Mucosa of descending colon (tissue), 3 donors: ENCODE measurements at regions not wholly inside any gene's neighbourhood (a gene's known extent, or its start where the extent isn't known, plus 50 kb on each side); places are given as distances from the start of the nearest gene placed in this dataset.

ENCODE experiments used
- ATAC-seq: fragments of 200-7000 bp; cut with Tn5 transposase; one replicate; pipeline ENCODE4 v1.9.1; 2020; ENCODE audit warnings: mild to moderate bottlenecking, moderate library complexity
- DNase-seq, 3 donors: peaks; one replicate each; pipeline ENCODE4 v3.0.0-alpha.2; 2020
- H3K36me3 ChIP-seq: fragments of 200-600 bp; one replicate; pipeline ENCODE4 v1.8.0; 2021; ENCODE audit warnings: low read depth, mild to moderate bottlenecking
- H3K4me1 ChIP-seq: fragments of 200-600 bp; one replicate; pipeline ENCODE4 v1.8.0; 2021; ENCODE audit warnings: low read depth, mild to moderate bottlenecking
- H3K4me3 ChIP-seq: fragments of 200-600 bp; one replicate; pipeline ENCODE4 v1.8.0; 2021; ENCODE audit warnings: mild to moderate bottlenecking
- H3K9me3 ChIP-seq: fragments of 200-600 bp; one replicate; pipeline ENCODE4 v1.8.0; 2021; ENCODE audit warnings: mild to moderate bottlenecking
- intact Hi-C, 2 donors: fragments of 100-400 bp; cut with DNase I in 1 of 2; cut with micrococcal nuclease in 1 of 2; formaldehyde crosslinking; loops; one replicate each; pipeline versions ENCODE4 v1.11.0 to v1.11.1; 2022; cut with DNase I, micrococcal nuclease
- TF ChIP-seq, protein P1 (sequence below): fragments of 200-600 bp; IDR thresholded peaks from one replicate; pipeline ENCODE4 v1.8.0; 2022; ENCODE audit warnings: antibody characterized with exemption, mild to moderate bottlenecking
- donor health status: DM: no; HTN: no; CAD: no; lungs with moderate emphysema.
- donor health status: DM: no; HTN: no; CAD: no.
- donor health status: DM: no; HTN: yes; CAD: no.

DNA sequence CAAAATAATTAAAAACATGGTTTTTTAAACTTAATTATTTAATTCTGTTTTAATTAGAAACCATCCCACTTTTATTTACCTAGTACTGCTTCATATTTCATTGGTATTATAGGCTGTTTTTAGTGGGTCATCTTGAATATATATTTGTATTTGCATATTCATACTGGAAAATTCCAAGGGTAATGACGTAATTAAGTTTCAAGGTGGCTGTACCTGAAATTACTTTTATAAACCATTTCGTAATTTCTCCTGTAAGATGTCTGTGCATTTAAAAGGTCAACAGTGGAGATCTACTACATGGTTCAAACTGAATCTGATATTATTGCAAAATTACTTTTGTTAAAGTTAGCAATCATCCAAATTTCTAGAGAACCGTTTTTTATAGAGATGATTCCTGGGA lies 133.8 kb upstream of the NAALADL2 start:
- Histone ChIP-seq H3K36me3 (no peaks in the 10 kb centered on the region), H3K9me3 (no peaks in the 10 kb centered on the region), H3K4me1 (no peaks in the 10 kb centered on the region), H3K4me3 (no peak overlapping the region)
- no peak for DNase-seq
- TF ChIP-seq, protein P1, sequence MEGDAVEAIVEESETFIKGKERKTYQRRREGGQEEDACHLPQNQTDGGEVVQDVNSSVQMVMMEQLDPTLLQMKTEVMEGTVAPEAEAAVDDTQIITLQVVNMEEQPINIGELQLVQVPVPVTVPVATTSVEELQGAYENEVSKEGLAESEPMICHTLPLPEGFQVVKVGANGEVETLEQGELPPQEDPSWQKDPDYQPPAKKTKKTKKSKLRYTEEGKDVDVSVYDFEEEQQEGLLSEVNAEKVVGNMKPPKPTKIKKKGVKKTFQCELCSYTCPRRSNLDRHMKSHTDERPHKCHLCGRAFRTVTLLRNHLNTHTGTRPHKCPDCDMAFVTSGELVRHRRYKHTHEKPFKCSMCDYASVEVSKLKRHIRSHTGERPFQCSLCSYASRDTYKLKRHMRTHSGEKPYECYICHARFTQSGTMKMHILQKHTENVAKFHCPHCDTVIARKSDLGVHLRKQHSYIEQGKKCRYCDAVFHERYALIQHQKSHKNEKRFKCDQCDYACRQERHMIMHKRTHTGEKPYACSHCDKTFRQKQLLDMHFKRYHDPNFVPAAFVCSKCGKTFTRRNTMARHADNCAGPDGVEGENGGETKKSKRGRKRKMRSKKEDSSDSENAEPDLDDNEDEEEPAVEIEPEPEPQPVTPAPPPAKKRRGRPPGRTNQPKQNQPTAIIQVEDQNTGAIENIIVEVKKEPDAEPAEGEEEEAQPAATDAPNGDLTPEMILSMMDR, result no peak
- no peak for ATAC-seq
- intact Hi-C loops, result no loop called here

DNA sequence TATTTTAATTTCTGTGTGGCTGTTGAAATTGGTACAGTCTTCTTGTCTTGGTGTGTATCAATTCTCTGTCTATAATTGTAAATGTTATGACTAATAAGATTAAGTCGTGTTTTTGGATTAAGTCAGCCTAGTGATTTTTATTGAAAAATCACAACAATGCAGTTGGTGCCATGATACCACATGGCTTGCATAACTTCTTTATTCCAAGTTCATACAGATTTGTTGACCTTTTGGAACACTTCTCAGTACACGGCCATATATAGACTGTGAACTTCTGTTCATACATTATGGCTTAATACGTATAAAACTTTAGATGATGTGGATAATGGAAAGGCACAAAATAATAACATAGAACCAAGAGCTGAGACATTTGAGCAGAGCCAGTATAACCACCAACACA lies 121.2 kb upstream of the NAALADL2 start:
- H3K4me3 ChIP-seq, result no peak overlapping the region
- TF ChIP-seq, protein P1, result no peak
- no peaks in the 10 kb centered on the region for H3K4me1 ChIP-seq
- H3K9me3 ChIP-seq, result no peaks in the 10 kb centered on the region
- H3K36me3 ChIP-seq, result no peaks in the 10 kb centered on the region
- DNase-seq (no peak), ATAC-seq (no peak)
- intact Hi-C loops, result no loop called here

DNA sequence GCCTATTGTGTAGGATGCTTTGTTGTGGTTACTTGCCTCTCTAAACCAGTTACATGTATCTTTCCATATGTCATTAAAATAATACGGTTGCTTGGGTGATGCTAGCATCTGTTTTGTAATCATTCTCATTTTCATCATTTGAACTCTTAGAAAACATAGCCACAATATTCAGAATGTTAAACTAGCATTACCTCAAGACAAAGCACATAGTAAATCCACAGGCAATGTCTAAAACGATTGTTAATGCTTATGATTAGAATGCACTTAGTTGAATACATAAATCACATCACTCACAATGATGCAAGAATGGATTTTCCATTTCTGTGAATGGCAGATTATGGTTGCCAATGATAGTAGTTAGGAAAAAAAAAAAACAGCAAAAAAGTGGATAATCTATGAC lies 110.0 kb upstream of the NAALADL2 start:
- H3K4me3 ChIP-seq, result no peak overlapping the region
- TF ChIP-seq, protein P1, result no peak
- no peaks in the 10 kb centered on the region for H3K4me1 ChIP-seq
- no peak for ATAC-seq
- H3K36me3 ChIP-seq, result no peaks in the 10 kb centered on the region
- peaks cover 9% of the 10 kb centered on the region for H3K9me3 ChIP-seq
- DNase-seq, result no peak
- intact Hi-C loops, result no loop called here

DNA sequence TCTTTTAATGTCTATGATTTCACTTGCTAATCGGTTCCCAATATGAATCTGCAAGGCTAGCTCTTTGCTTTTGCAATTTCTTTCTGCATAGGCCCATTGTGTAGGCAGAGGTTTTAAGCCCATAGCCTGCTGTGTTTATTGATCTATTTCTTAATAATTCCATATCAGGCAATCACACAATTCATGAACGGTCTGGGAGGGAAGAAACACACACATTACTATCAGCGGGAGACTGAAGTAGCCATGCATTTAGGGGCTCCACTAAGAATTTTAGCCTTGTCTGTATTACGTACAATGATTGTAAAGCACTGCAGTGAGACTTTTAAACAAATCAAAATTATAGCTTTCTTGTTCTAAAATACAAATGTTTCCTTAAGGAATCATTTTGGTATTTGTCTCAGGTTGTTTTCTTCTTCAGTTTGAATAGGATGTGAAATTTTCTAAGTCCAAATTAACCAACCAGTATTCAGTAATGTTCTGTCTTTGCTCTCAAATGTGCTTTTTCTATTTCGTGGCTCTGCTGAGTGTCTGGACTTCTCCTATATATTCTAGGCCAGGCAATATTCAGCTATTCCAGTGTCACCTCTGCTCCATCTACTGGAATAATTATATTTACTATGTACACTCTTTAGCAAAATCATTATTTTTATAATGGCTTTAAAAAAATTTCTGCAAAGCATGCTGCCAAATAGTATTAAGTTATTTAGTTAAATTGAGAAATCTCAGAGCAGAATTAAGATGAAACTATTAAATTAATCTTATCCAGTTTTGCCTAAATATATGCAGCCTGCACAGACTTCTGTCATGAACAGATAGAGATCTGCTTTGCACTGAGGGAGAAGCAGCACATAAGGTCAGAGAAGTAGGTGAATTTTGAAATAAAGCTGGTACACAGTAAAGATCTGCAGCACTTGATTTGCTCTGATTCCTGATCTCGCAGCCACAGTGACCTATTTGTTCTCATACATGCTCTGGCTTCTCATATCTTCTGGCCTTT lies 103.0 kb upstream of the NAALADL2 start:
- Histone ChIP-seq H3K4me3 (no peak overlapping the region), H3K9me3 (no peaks in the 10 kb centered on the region), H3K36me3 (no peaks in the 10 kb centered on the region), H3K4me1 (no peaks in the 10 kb centered on the region)
- no peak for DNase-seq
- TF ChIP-seq, protein P1, result no peak
- no peak for ATAC-seq
- intact Hi-C loops, result no loop called here

DNA sequence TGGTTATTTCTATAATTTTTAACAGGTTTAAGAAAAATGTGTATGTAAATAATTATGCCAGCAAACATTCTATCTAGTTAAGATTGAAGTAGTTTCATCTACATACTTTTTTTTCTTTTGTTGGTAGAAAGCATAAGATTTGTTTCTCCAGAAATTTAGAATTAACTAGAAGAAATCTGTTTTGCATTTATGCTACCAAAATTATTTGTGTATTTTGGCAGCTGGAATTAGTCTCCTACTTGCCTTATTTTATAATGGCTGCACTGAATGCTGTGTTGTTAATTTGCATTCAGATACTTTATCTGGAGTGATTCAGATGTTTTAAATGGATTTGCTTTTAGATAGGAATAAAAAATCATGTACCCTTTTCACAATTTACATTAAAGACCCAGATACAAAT lies 100.2 kb upstream of the NAALADL2 start:
- intact Hi-C loops, result no loop called here
- ATAC-seq, result no peak
- Histone ChIP-seq H3K36me3 (no peaks in the 10 kb centered on the region), H3K9me3 (no peaks in the 10 kb centered on the region), H3K4me1 (no peaks in the 10 kb centered on the region), H3K4me3 (no peak overlapping the region)
- TF ChIP-seq, protein P1, result no peak
- no peak for DNase-seq
